ENCODE measurements at regions not wholly inside any gene's neighbourhood (a gene's known extent, or its start where the extent isn't known, plus 50 kb on each side); places are given as distances from the start of the nearest gene placed in this dataset.

DNA sequence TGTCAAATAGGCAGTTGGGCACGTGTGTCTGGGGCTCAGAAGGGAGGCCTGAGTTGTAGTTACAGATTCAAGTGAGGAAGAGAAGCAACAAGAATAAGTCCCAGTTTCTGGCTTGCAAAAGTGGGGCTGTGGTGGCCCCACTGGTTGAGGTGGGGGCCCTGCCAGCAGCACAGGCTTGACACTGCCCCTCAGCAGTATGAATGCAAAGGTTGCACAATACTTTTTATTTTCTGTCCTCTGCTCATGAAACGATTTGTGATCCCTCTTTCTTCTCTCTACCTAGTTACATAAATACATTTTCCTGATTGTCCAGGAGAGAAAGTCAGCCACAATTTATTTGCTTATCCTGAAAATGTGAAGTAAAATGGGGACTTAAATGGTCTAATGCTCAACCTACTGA is 577.8 kb downstream of the AACS start:
- TF ChIP-seq, protein P1, sequence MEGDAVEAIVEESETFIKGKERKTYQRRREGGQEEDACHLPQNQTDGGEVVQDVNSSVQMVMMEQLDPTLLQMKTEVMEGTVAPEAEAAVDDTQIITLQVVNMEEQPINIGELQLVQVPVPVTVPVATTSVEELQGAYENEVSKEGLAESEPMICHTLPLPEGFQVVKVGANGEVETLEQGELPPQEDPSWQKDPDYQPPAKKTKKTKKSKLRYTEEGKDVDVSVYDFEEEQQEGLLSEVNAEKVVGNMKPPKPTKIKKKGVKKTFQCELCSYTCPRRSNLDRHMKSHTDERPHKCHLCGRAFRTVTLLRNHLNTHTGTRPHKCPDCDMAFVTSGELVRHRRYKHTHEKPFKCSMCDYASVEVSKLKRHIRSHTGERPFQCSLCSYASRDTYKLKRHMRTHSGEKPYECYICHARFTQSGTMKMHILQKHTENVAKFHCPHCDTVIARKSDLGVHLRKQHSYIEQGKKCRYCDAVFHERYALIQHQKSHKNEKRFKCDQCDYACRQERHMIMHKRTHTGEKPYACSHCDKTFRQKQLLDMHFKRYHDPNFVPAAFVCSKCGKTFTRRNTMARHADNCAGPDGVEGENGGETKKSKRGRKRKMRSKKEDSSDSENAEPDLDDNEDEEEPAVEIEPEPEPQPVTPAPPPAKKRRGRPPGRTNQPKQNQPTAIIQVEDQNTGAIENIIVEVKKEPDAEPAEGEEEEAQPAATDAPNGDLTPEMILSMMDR (IDR thresholded peaks at IDR 0.05; ENCODE audit: control extremely low read depth in 1 of 3, insufficient read depth in 1 of 3, low read depth in 1 of 3, low read length in 3 of 3) = no peak
- TF ChIP-seq JUND (IDR thresholded peaks at IDR 0.05; ENCODE audit: low read length) (no peak), POLR2A (IDR thresholded peaks at IDR 0.05; ENCODE audit: control extremely low read depth in 1 of 2, low read depth in 2 of 2, low read length in 2 of 2) (no peak), MAFK (IDR thresholded peaks at IDR 0.05; ENCODE audit: low read depth, low read length) (no peak), SP2 (IDR thresholded peaks at IDR 0.05; ENCODE audit: low read length) (no peak), EZH2 (IDR thresholded peaks at IDR 0.05; ENCODE audit: low read depth, low read length, severe bottlenecking) (no peak), GABPA (IDR thresholded peaks at IDR 0.05; ENCODE audit: borderline replicate concordance, insufficient read depth, low read length) (no peak), ZNF274 (IDR thresholded peaks at IDR 0.05; ENCODE audit: borderline replicate concordance, extremely low read depth, low read length) (no peak), POLR2AphosphoS5 (IDR thresholded peaks at IDR 0.05; ENCODE audit: low read depth, low read length) (no peak), SIN3A (conservative IDR thresholded peaks at IDR 0.05 in 1 of 2, IDR thresholded peaks at IDR 0.05 in 1 of 2; ENCODE audit: low read depth in 1 of 2, low read length in 2 of 2) (no peak), TEAD4 (IDR thresholded peaks at IDR 0.05; ENCODE audit: low read depth, low read length) (no peak), EP300 (IDR thresholded peaks at IDR 0.05; ENCODE audit: borderline replicate concordance in 1 of 2, low read depth in 2 of 2, low read length in 2 of 2) (no peak), RNF2 (IDR thresholded peaks at IDR 0.05; ENCODE audit: borderline replicate concordance, low read depth, low read length, missing control alignments, poor library complexity, severe bottlenecking) (no peak)
- TF ChIP-seq, protein P2, sequence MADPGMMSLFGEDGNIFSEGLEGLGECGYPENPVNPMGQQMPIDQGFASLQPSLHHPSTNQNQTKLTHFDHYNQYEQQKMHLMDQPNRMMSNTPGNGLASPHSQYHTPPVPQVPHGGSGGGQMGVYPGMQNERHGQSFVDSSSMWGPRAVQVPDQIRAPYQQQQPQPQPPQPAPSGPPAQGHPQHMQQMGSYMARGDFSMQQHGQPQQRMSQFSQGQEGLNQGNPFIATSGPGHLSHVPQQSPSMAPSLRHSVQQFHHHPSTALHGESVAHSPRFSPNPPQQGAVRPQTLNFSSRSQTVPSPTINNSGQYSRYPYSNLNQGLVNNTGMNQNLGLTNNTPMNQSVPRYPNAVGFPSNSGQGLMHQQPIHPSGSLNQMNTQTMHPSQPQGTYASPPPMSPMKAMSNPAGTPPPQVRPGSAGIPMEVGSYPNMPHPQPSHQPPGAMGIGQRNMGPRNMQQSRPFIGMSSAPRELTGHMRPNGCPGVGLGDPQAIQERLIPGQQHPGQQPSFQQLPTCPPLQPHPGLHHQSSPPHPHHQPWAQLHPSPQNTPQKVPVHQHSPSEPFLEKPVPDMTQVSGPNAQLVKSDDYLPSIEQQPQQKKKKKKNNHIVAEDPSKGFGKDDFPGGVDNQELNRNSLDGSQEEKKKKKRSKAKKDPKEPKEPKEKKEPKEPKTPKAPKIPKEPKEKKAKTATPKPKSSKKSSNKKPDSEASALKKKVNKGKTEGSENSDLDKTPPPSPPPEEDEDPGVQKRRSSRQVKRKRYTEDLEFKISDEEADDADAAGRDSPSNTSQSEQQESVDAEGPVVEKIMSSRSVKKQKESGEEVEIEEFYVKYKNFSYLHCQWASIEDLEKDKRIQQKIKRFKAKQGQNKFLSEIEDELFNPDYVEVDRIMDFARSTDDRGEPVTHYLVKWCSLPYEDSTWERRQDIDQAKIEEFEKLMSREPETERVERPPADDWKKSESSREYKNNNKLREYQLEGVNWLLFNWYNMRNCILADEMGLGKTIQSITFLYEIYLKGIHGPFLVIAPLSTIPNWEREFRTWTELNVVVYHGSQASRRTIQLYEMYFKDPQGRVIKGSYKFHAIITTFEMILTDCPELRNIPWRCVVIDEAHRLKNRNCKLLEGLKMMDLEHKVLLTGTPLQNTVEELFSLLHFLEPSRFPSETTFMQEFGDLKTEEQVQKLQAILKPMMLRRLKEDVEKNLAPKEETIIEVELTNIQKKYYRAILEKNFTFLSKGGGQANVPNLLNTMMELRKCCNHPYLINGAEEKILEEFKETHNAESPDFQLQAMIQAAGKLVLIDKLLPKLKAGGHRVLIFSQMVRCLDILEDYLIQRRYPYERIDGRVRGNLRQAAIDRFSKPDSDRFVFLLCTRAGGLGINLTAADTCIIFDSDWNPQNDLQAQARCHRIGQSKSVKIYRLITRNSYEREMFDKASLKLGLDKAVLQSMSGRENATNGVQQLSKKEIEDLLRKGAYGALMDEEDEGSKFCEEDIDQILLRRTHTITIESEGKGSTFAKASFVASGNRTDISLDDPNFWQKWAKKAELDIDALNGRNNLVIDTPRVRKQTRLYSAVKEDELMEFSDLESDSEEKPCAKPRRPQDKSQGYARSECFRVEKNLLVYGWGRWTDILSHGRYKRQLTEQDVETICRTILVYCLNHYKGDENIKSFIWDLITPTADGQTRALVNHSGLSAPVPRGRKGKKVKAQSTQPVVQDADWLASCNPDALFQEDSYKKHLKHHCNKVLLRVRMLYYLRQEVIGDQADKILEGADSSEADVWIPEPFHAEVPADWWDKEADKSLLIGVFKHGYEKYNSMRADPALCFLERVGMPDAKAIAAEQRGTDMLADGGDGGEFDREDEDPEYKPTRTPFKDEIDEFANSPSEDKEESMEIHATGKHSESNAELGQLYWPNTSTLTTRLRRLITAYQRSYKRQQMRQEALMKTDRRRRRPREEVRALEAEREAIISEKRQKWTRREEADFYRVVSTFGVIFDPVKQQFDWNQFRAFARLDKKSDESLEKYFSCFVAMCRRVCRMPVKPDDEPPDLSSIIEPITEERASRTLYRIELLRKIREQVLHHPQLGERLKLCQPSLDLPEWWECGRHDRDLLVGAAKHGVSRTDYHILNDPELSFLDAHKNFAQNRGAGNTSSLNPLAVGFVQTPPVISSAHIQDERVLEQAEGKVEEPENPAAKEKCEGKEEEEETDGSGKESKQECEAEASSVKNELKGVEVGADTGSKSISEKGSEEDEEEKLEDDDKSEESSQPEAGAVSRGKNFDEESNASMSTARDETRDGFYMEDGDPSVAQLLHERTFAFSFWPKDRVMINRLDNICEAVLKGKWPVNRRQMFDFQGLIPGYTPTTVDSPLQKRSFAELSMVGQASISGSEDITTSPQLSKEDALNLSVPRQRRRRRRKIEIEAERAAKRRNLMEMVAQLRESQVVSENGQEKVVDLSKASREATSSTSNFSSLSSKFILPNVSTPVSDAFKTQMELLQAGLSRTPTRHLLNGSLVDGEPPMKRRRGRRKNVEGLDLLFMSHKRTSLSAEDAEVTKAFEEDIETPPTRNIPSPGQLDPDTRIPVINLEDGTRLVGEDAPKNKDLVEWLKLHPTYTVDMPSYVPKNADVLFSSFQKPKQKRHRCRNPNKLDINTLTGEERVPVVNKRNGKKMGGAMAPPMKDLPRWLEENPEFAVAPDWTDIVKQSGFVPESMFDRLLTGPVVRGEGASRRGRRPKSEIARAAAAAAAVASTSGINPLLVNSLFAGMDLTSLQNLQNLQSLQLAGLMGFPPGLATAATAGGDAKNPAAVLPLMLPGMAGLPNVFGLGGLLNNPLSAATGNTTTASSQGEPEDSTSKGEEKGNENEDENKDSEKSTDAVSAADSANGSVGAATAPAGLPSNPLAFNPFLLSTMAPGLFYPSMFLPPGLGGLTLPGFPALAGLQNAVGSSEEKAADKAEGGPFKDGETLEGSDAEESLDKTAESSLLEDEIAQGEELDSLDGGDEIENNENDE (IDR thresholded peaks at IDR 0.05; ENCODE audit: insufficient replicate concordance, low read length) = no peak
